RPMI7951 (cell line): ENCODE measurements at regions not wholly inside any gene's neighbourhood (a gene's known extent, or its start where the extent isn't known, plus 50 kb on each side); places are given as distances from the start of the nearest gene placed in this dataset.
A peak's percentile ranks its signal among the peaks of the same experiment; 100 is the strongest.
"Not testable (repeated sequence)": the region's sequence is repeated elsewhere in the genome, so short reads cannot be mapped to it uniquely, and the experiment has no call there.

Source experiments
- DNase-seq: peaks from one replicate; pipeline ENCODE4 v3.0.0-alpha.2; 2012; ENCODE audit warnings: low read depth

DNA sequence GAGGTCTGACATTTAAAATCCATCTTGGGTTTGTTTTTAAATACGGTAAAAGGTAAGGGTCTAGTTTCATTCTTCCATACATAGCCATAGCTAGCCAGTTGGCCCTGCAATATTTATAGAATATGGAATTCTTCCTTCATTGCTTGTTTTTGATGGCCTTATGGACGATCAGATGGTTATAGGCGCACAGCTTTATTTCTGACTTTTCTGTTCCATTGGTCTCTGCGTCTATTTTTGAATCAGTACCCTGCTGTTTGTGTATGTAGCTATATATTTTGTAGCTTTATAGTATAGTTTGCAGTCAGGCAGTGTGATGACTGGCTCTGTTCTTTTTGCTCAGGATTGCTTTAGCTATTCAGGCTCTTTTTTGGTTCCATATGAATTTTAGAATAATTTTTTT is 366.8 kb upstream of the MIS18BP1 start:
- no peak for DNase-seq

DNA sequence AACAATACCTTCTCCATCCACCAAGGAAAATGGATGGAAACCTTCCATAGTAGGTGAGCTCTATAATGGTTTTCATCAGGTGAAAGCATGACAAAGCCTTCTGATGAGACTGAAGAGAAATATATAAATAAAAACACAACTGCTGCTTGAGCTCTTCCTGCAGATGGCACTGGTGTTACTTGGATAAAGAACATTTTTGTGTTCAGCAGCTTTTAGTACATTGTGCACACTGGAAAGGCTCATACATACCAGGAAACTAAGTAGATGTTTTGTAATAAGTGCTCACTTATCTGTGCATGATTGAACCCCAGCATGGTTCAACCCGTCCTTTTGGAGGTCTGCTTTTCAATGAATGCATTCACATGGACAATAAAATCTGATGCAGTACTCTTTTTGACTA is 357.3 kb upstream of the MIS18BP1 start:
- DNase-seq = peak; percentile 1

DNA sequence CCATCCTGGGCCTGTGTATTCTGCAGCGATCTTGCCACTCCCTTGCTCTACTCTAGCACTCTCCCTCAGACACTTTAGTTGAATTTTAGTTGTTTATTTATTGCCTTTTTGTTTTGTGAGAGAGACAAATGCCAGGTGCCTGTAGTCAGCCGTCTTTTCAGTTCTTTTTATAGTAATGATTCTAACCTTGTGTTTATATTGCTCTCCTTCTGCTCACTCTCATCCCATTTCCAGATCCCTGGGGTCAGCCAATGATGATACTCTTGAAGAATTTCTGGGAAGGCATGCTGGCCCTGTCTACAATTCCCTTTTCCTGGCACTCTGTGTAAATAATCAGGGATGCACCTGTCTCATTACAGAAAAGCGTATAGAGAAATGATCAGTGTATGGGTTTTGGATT is 334.1 kb upstream of the MIS18BP1 start:
- no peak for DNase-seq

- no peak for DNase-seq
Measured at GRCh38 chr14:45559626-45560025, 306.6 kb upstream of the MIS18BP1 start.

DNA sequence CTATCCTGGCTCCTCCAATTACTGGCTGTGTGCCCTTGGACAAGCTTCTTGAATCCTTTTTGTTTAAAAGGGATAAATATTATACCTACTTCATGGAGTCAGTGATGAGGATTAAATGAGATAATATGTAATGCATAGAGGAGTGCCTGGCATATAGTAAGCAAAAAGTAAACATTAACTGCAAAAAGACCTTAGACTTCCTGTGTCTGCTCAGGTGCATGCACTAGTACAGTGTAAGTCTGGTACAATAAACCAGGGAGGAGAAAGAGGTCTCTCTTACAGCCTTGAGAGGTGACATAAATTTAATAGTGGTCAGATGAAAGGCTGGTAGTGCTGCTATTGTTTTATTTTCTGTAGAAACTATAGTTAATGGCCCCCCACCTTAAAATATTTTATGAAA is 305.2 kb upstream of the MIS18BP1 start:
- no peak for DNase-seq

GRCh38 chr14:45553981-45554380 is 301.0 kb upstream of the MIS18BP1 start:
- no peak for DNase-seq

DNA sequence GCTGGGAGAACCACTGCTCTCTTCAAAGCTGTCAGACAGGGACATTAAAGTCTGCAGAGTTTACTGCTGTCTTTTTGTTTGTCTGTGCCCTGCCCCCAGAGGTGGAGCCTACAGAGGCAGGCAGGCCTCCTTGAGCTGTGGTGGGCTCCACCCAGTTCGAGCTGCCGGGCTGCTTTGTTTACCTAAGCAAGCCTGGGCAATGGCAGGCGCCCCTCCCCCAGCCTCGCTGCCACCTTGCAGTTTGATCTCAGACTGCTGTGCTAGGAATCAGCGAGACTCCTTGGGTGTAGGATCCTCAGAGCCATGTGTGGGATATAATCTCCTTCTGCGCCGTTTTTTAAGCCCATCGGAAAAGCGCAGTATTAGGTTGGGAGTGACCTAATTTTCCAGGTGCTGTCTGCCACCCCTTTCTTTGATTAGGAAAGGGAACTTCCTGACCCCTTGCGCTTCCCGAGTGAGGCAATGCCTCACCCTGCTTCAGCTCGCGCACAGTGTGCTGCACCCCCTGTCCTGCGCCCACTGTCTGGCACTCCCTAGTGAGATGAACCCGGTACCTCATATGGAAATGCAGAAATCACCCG is 298.3 kb upstream of the MIS18BP1 start:
- not testable (repeated sequence) for DNase-seq

DNA sequence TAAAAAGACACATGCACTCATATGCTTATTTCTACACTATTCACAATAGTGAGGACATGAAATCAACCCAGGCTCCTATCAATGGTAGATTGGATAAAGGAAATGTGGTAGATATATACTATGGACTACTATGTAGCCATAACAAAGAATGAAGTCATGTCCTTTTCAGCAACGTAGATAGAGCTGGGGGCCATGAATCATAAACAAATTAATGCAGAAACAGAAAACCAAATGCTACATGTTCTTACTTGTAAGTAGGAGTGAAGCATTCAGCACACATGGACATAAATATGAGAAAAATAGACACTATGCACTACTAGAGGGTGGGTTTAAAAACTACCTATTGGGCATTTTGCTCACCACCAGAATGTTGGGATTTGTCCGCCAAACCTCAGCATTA is 278.0 kb upstream of the MIS18BP1 start:
- no peak for DNase-seq

- DNase-seq = peak; percentile 8
Measured at GRCh38 chr14:45526715-45527549, 273.9 kb upstream of the MIS18BP1 start.

- no peak for DNase-seq
Measured at GRCh38 chr14:45519766-45520165, 266.8 kb upstream of the MIS18BP1 start.

DNA sequence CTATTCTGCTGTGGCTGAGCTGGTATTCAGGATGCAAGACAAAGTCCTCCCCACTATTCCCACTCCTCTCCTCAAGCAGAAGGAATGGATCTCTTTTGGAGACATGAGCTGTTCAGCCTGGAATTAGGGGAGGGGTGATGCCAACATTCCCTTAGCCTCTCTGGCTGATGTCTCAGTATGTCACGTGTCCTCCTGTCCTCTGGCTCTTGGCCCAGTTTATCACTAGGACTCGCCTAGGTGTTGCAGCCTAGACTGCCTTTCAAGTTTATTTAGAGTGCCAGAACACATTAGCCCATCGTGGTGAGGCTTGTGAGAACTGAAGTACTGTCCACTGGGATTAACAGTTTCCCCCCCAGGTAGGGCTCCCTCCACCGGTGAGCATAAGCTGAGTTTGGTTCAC is 239.9 kb upstream of the MIS18BP1 start:
- DNase-seq = no peak

GRCh38 chr14:45491914-45492313 is 238.9 kb upstream of the MIS18BP1 start:
- DNase-seq = no peak

- no peak for DNase-seq
Measured at GRCh38 chr14:45486599-45486998, 233.6 kb upstream of the MIS18BP1 start.

DNA sequence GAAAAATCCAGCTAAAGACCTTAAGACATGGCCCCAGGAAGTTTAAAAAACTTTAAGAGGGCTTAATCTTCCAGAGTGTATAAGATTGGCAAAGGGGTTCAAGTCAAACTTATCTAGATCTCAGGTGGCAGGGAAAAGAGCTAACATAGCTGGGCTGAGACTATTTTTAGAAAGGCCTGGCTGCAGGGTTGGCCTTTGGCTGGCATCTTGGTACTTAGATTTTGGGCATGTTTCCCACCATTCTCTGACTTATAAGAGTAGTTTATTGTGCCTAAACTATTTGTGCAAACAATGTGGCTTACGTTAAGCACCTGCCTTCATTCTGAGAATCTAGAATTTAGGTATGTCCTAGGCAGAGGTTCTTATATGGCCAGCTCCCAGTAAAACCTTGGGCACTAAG is 214.0 kb upstream of the MIS18BP1 start:
- no peak for DNase-seq

DNA sequence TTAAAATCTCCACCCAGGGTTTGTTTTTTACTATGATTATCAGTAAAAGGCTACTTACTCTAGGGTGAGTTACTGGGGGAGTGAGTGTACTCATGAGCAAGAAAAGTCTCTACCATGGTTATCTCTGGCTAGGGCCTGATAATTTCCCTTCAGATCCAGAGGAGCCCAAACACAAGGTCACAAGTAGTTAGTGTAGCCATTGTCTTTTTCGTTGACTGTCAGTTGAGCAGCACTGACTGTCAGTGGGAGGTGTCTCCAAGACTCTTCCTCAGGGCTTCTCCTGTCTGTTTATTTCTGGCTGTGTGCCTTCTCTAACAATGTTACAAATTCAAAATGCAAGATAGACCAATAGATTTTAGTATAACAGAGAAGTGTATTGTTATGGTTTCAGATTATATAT is 181.2 kb upstream of the MIS18BP1 start:
- DNase-seq = no peak

GRCh38 chr14:45426685-45427282 is 173.8 kb upstream of the MIS18BP1 start:
- peak; percentile 34 for DNase-seq

DNA sequence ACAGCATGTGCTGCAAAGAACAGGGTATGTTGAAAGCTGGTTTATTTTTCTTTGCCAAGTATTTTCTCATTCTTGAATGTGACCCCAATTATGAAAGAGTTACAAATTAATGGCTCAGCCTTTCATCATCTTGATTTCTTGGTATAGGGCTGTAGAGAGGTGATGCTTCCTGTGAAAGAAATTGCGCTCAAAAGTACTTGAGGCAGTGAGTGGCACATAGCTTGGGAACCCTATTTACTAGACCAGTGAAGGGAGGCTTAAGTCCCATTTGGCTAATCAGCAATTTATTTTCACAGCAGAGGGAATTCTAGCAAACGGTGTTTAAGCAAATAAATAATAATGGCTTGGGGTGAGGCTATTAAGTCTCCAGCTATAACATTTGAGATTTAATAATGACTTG is 153.9 kb upstream of the MIS18BP1 start:
- no peak for DNase-seq

GRCh38 chr14:45400950-45401640 is 148.1 kb upstream of the MIS18BP1 start:
- no peak for DNase-seq

GRCh38 chr14:45400509-45400908 is 147.5 kb upstream of the MIS18BP1 start:
- no peak for DNase-seq

GRCh38 chr14:45381091-45381490 is 128.1 kb upstream of the MIS18BP1 start:
- DNase-seq = no peak

GRCh38 chr14:45377166-45377565 is 124.2 kb upstream of the MIS18BP1 start:
- no peak for DNase-seq

DNA sequence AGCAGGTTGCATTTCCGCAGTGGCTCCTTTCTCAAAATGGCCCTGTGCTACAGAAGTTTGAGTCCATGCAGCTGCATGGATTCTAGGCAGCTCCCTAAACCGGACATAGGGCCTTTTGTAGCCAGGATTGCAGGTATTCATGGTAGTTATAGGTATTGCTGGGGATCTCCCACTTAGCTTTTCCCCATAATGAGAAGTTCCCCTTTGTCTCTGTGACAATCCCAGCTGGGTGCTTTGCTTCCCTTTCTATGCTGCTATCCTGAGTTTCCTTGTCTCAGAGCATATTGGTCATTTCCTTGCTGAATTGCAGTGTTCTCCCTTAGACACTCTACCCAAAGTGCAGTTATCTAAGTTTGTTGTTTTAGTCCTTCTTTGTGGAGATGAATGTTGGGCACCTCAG is 120.9 kb upstream of the MIS18BP1 start:
- DNase-seq = no peak
